ENCODE measurements at regions not wholly inside any gene's neighbourhood (a gene's known extent, or its start where the extent isn't known, plus 50 kb on each side); places are given as distances from the start of the nearest gene placed in this dataset.

- TF ChIP-seq, protein P1, sequence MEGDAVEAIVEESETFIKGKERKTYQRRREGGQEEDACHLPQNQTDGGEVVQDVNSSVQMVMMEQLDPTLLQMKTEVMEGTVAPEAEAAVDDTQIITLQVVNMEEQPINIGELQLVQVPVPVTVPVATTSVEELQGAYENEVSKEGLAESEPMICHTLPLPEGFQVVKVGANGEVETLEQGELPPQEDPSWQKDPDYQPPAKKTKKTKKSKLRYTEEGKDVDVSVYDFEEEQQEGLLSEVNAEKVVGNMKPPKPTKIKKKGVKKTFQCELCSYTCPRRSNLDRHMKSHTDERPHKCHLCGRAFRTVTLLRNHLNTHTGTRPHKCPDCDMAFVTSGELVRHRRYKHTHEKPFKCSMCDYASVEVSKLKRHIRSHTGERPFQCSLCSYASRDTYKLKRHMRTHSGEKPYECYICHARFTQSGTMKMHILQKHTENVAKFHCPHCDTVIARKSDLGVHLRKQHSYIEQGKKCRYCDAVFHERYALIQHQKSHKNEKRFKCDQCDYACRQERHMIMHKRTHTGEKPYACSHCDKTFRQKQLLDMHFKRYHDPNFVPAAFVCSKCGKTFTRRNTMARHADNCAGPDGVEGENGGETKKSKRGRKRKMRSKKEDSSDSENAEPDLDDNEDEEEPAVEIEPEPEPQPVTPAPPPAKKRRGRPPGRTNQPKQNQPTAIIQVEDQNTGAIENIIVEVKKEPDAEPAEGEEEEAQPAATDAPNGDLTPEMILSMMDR (conservative IDR thresholded peaks at IDR 0.05), result no peak
- TF ChIP-seq EZH2 (IDR thresholded peaks at IDR 0.05; ENCODE audit: low read depth), result no peak
Observed at GRCh38 chr5:68112658-68113057, 102.9 kb upstream of the PIK3R1 start.
